Tibial nerve (tissue), 4 donors: ENCODE measurements at regions not wholly inside any gene's neighbourhood (a gene's known extent, or its start where the extent isn't known, plus 50 kb on each side); places are given as distances from the start of the nearest gene placed in this dataset.

Experiments used
- DNase-seq, 2 donors: peaks; one replicate each; pipeline ENCODE4 v3.0.0-alpha.2; 2019; ENCODE audit warnings: low spot score in 2 of 2
- H3K27ac ChIP-seq, 4 donors: fragments of 200-600 bp; sonication (generic) in 3 of 4; one replicate each; pipeline ENCODE4 v1.5.1; 2017 to 2019; ENCODE audit warnings: mild to moderate bottlenecking in 1 of 4
- H3K27me3 ChIP-seq, 2 donors: fragments of 200-600 bp; sonication (generic) in 1 of 2; one replicate each; pipeline versions ENCODE4 v1.5.1 to v1.6.0; 2017 to 2019
- H3K36me3 ChIP-seq, 3 donors: fragments of 200-600 bp; sonication (generic); one replicate each; pipeline ENCODE4 v1.5.1; 2018 to 2019
- H3K4me1 ChIP-seq, 4 donors: fragments of 200-600 bp; sonication (generic) in 3 of 4; one replicate each; pipeline ENCODE4 v1.5.1; 2017 to 2019
- H3K4me3 ChIP-seq, 4 donors: fragments of 200-600 bp; sonication (generic) in 3 of 4; one replicate each; pipeline ENCODE4 v1.5.1; 2017 to 2019; ENCODE audit warnings: mild to moderate bottlenecking in 1 of 4, moderate library complexity in 1 of 4
- H3K9me3 ChIP-seq, 4 donors: fragments of 200-600 bp; sonication (generic) in 3 of 4; one replicate each; pipeline ENCODE4 v1.5.1; 2017 to 2019
- EP300 ChIP-seq, 2 donors: sonication (generic); formaldehyde crosslinking; IDR thresholded peaks; one replicate each; pipeline ENCODE4 v1.6.1; 2017; ENCODE audit warnings: antibody characterized with exemption in 2 of 2, mild to moderate bottlenecking in 1 of 2
- POLR2A ChIP-seq, 2 donors: fragments of 450-650 bp; IDR thresholded peaks; one replicate each; pipeline ENCODE4 v1.6.1; 2017; ENCODE audit warnings: antibody characterized with exemption in 2 of 2, mild to moderate bottlenecking in 2 of 2, moderate library complexity in 2 of 2
- WGBS, 2 donors: methylation state at CpG; one replicate each; pipeline ENCODE4 v1.1.5; 2018; 5-methylcytosine and 5-hydroxymethylcytosine counted together
- TF ChIP-seq, protein P1 (sequence below), 5 experiments: fragments of 200-600 bp in 3 of 5; fragments of 450-650 bp in 2 of 5; sonication (generic) in 3 of 5; IDR thresholded peaks; one replicate each; pipeline ENCODE4 v1.5.1; 2016 to 2019; ENCODE audit warnings: antibody characterized with exemption in 5 of 5, mild to moderate bottlenecking in 3 of 5, moderate library complexity in 2 of 5

DNA sequence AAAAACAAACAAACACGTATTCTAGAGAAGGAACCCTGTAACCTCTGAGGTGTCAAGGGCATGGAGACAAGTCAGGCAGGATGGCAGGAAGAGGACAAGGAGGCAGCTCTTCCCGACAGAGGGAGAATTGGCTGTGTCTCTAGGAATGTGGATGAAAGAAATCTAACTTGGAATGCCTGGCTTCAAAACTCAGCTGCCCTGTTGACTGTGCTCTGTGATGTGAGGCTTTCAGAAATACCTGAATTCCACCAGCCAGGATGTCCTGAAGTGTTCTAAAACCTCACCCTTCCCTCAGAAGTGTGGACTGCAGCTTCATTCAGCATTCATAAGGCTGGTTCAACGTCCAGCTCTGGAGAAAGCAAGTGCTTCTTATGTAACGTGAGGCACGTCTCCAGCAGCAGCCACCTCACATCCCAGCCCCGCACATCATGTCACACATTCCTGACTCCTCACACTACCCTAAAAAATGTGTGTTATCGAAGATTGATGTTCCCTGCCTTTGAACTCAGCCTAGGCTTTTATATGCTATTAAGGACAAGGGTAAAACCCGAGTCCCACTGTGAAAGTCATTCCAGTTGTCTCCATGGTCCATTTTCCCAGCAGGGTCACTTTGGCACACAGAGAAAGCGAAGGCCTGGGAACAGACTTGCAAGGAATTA is 398.9 kb downstream of the ETS1 start:
- no peak for TF ChIP-seq EP300 (IDR thresholded peaks at IDR 0.05)
- TF ChIP-seq, protein P1, sequence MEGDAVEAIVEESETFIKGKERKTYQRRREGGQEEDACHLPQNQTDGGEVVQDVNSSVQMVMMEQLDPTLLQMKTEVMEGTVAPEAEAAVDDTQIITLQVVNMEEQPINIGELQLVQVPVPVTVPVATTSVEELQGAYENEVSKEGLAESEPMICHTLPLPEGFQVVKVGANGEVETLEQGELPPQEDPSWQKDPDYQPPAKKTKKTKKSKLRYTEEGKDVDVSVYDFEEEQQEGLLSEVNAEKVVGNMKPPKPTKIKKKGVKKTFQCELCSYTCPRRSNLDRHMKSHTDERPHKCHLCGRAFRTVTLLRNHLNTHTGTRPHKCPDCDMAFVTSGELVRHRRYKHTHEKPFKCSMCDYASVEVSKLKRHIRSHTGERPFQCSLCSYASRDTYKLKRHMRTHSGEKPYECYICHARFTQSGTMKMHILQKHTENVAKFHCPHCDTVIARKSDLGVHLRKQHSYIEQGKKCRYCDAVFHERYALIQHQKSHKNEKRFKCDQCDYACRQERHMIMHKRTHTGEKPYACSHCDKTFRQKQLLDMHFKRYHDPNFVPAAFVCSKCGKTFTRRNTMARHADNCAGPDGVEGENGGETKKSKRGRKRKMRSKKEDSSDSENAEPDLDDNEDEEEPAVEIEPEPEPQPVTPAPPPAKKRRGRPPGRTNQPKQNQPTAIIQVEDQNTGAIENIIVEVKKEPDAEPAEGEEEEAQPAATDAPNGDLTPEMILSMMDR (IDR thresholded peaks at IDR 0.05): no peak
- no peak for TF ChIP-seq POLR2A (IDR thresholded peaks at IDR 0.05)
- Histone ChIP-seq H3K4me3 (no peak overlapping the region), H3K27me3 (no peaks in the 10 kb centered on the region), H3K9me3 (no peaks in the 10 kb centered on the region), H3K27ac (no peak overlapping the region), H3K36me3 (no peaks in the 10 kb centered on the region), H3K4me1 (no peaks in the 10 kb centered on the region)
- no peak for DNase-seq
- WGBS, 2 donors: 61 to 70% methylated on average over 9 of the region's 9 CpGs

DNA sequence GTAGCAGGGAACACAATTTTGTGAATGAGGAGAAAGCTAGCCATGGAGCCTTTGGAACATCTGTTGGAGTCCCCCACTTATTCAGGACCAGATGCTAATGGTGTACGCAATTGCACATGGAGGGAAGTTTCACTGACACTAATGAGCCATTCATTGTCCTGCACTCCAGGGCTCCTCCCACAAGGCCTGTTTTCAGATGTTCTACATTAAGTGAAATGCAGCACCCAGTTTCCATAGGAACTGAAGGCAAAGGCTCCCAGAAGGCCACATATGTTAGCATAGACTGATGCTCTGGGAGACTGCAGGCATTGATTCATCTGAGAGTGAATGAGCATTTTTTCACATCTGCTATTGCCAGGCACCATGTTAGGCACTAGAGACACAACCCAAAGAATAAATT is 399.5 kb downstream of the ETS1 start:
- no peaks in the 10 kb centered on the region for H3K27me3 ChIP-seq
- no peaks in the 10 kb centered on the region for H3K9me3 ChIP-seq
- H3K4me1 ChIP-seq: no peaks in the 10 kb centered on the region
- no peak for DNase-seq
- no peaks in the 10 kb centered on the region for H3K36me3 ChIP-seq
- no peak overlapping the region for H3K4me3 ChIP-seq
- whole genome bisulfite sequencing, 2 donors: 83 to 95% methylated on average over 1 of the region's 1 CpG
- no peak overlapping the region for H3K27ac ChIP-seq
- no peak for TF ChIP-seq EP300 (IDR thresholded peaks at IDR 0.05)
- TF ChIP-seq, protein P1 (IDR thresholded peaks at IDR 0.05): no peak
- no peak for TF ChIP-seq POLR2A (IDR thresholded peaks at IDR 0.05)

DNA sequence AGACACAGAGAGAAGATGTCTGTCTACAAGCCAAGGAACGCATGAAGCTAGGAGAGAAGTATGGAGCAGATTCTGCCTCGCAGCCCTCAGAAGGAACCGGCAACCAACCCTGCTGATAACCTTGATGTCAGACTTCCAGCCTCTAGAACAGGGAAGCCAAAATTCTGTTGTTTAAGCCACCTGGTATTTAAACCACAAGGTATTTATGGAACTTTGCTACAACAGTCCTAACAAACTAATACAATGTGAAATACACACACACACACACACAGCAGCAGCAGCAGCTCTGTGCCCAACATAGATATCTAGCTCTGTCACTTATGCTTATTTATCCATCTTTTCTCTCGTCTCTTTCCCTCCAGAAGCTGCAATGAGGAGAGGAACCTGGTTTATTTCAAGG is 400.0 kb downstream of the ETS1 start:
- no peaks in the 10 kb centered on the region for H3K27me3 ChIP-seq
- no peaks in the 10 kb centered on the region for H3K9me3 ChIP-seq
- DNase-seq: no peak
- H3K4me3 ChIP-seq: no peak overlapping the region
- no peaks in the 10 kb centered on the region for H3K36me3 ChIP-seq
- H3K27ac ChIP-seq: no peak overlapping the region
- no peaks in the 10 kb centered on the region for H3K4me1 ChIP-seq
- WGBS, 2 donors: 78 to 80% methylated on average over 4 of the region's 4 CpGs
- TF ChIP-seq POLR2A (IDR thresholded peaks at IDR 0.05) (no peak), EP300 (IDR thresholded peaks at IDR 0.05) (no peak)
- TF ChIP-seq, protein P1 (IDR thresholded peaks at IDR 0.05): no peak

DNA sequence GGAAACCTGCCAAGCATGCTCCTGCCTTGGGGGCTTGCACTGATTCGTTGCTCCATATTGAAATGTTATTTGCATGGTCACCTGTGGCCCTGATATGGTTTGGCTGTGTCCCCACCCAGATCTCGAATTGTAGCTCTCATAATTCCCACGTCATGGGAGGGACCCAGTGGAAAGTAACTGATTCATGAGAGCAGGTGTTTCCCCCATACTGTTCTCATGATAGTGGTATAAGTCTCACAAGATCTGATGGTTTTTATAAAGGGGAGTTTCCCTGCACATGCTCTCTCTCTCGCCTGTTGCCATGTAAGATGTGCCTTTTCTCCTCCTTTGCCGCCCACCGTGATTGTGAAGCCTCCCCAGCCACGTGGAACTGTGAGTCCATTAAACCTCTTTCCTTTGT is 402.4 kb downstream of the ETS1 start:
- Histone ChIP-seq H3K4me1 (no peaks in the 10 kb centered on the region), H3K9me3 (no peaks in the 10 kb centered on the region), H3K27ac (no peak overlapping the region), H3K27me3 (no peaks in the 10 kb centered on the region), H3K36me3 (no peaks in the 10 kb centered on the region), H3K4me3 (no peak overlapping the region)
- WGBS, 2 donors: 80 to 88% methylated on average over 7 of the region's 7 CpGs
- DNase-seq: no peak
- TF ChIP-seq, protein P1 (IDR thresholded peaks at IDR 0.05): no peak
- TF ChIP-seq EP300 (IDR thresholded peaks at IDR 0.05): no peak
- no peak for TF ChIP-seq POLR2A (IDR thresholded peaks at IDR 0.05)

DNA sequence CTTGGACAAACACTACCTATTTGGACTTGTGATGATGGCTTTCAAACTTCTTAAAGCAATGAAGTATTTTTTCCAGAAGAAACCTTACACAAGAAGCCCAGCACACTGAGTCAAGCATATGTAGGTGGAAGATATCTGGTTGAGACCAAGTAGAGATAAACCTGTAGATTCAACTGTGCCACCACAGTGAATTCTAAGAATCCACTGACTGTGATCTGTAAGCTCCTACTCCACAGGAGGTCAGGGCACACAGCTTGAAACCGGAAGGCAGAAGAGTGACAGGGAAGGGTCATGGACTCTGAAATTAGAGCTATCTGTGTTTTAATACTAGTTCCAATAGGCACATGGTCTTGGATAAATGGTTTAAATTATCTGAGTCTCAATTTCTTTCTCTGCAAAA is 404.5 kb downstream of the ETS1 start:
- Histone ChIP-seq H3K27me3 (no peaks in the 10 kb centered on the region), H3K4me1 (no peaks in the 10 kb centered on the region), H3K27ac (no peak overlapping the region), H3K9me3 (no peaks in the 10 kb centered on the region), H3K36me3 (no peaks in the 10 kb centered on the region), H3K4me3 (no peak overlapping the region)
- TF ChIP-seq EP300 (IDR thresholded peaks at IDR 0.05): no peak
- no peak for TF ChIP-seq POLR2A (IDR thresholded peaks at IDR 0.05)
- TF ChIP-seq, protein P1 (IDR thresholded peaks at IDR 0.05): no peak
- DNase-seq: no peak
- WGBS, 2 donors: 61 to 79% methylated on average over 1 of the region's 1 CpG
